ENCODE measurements at regions not wholly inside any gene's neighbourhood (a gene's known extent, or its start where the extent isn't known, plus 50 kb on each side); places are given as distances from the start of the nearest gene placed in this dataset.

DNA sequence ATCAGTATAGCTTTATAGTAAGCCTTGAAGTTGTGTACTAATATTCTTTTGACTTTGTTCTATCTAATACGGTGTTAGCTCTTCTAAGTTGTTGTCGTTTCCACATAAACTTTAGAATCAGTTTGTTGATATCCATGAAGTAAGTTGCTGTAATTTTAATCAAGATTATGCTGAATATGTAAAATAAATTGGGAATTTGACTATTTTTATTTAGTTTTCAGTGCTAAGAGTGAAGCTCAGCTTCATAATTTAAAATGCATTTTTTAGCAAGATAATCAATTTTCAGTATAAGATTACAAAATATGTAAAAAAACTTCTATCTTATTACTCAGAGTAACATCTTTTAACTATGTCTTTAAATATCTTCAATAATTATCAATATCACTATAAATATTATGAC, 1374.8 kb downstream of the PCDH7 start:
- Histone ChIP-seq H3K4me2 (ENCODE audit: insufficient read depth in 1 of 2, low read depth in 2 of 2, low read length in 2 of 2) (no peak overlapping the region), H3K79me1 (ENCODE audit: low read depth, low read length) (no peaks in the 10 kb centered on the region), H2BK15ac (ENCODE audit: low read length) (no peak overlapping the region), H3K18ac (ENCODE audit: extremely low read depth, low read length) (no peak overlapping the region), H3K36me3 (ENCODE audit: control insufficient read depth in 2 of 4, insufficient read depth in 4 of 4, low read length in 3 of 4) (no peaks in the 10 kb centered on the region), H4K91ac (replicated peaks; ENCODE audit: insufficient read length, low read length) (no peak overlapping the region), H2AK5ac (ENCODE audit: low read depth, low read length) (no peak overlapping the region), H3K9ac (replicated peaks in 1 of 4; ENCODE audit: extremely low read depth in 1 of 4, low read depth in 3 of 4, low read length in 3 of 4) (no peak overlapping the region), H3K4me1 (replicated peaks in 1 of 4; ENCODE audit: control insufficient read depth in 3 of 4, insufficient read depth in 4 of 4, low read length in 3 of 4) (no peaks in the 10 kb centered on the region), H3K4me3 (ENCODE audit: extremely low read depth in 1 of 4, insufficient read depth in 2 of 4, low read depth in 3 of 4, low read length in 4 of 4) (no peak overlapping the region), H3K56ac (replicated peaks; ENCODE audit: insufficient read length, low read depth, low read length) (no peak overlapping the region), H3K23me2 (ENCODE audit: low read depth, low read length) (no peaks in the 10 kb centered on the region), H2BK20ac (ENCODE audit: low read length) (no peak overlapping the region), H3K9me3 (ENCODE audit: insufficient read depth in 2 of 2, low read depth in 1 of 2, low read length in 1 of 2) (no peaks in the 10 kb centered on the region), H3K27ac (ENCODE audit: low read depth, low read length) (no peak overlapping the region), H4K8ac (ENCODE audit: extremely low read depth, insufficient read depth, low read length) (no peak overlapping the region), H2BK5ac (ENCODE audit: low read depth, low read length) (no peak overlapping the region), H3K23ac (ENCODE audit: insufficient read length) (no peak overlapping the region), H4K20me1 (replicated peaks in 1 of 2; ENCODE audit: control insufficient read depth in 1 of 2, insufficient read depth in 2 of 2, low read length in 2 of 2) (no peaks in the 10 kb centered on the region), H3K14ac (ENCODE audit: insufficient read length) (no peak overlapping the region), H2BK12ac (ENCODE audit: low read depth, low read length) (no peak overlapping the region), H3K4ac (replicated peaks; ENCODE audit: insufficient read length, low read depth, low read length) (no peak overlapping the region), H4K5ac (ENCODE audit: insufficient read length, low read depth, low read length) (no peak overlapping the region), H2BK120ac (replicated peaks; ENCODE audit: low read depth, low read length) (no peak overlapping the region), H3K27me3 (replicated peaks in 1 of 4; ENCODE audit: control insufficient read depth in 3 of 4, extremely low read depth in 1 of 4, insufficient read depth in 3 of 4, low read length in 3 of 4) (no peaks in the 10 kb centered on the region), H3K79me2 (ENCODE audit: control insufficient read depth in 1 of 2, insufficient read depth in 2 of 2, low read length in 2 of 2) (no peaks in the 10 kb centered on the region), H2AFZ (ENCODE audit: low read length) (no peak overlapping the region)
- no peak for TF ChIP-seq HDAC6 (IDR thresholded peaks at IDR 0.05; ENCODE audit: low read depth, low read length)
- no peak for TF ChIP-seq JUND (IDR thresholded peaks at IDR 0.05; ENCODE audit: low read length)
- TF ChIP-seq SP1 (IDR thresholded peaks at IDR 0.05; ENCODE audit: low read depth, low read length), result no peak
- no peak for TF ChIP-seq SIN3A (conservative IDR thresholded peaks at IDR 0.05 in 1 of 2, IDR thresholded peaks at IDR 0.05 in 1 of 2; ENCODE audit: low read depth in 1 of 2, low read length in 2 of 2)
- TF ChIP-seq, protein P1, sequence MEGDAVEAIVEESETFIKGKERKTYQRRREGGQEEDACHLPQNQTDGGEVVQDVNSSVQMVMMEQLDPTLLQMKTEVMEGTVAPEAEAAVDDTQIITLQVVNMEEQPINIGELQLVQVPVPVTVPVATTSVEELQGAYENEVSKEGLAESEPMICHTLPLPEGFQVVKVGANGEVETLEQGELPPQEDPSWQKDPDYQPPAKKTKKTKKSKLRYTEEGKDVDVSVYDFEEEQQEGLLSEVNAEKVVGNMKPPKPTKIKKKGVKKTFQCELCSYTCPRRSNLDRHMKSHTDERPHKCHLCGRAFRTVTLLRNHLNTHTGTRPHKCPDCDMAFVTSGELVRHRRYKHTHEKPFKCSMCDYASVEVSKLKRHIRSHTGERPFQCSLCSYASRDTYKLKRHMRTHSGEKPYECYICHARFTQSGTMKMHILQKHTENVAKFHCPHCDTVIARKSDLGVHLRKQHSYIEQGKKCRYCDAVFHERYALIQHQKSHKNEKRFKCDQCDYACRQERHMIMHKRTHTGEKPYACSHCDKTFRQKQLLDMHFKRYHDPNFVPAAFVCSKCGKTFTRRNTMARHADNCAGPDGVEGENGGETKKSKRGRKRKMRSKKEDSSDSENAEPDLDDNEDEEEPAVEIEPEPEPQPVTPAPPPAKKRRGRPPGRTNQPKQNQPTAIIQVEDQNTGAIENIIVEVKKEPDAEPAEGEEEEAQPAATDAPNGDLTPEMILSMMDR (IDR thresholded peaks at IDR 0.05; ENCODE audit: control extremely low read depth in 1 of 3, insufficient read depth in 1 of 3, low read depth in 1 of 3, low read length in 3 of 3), result no peak
- FAIRE-seq (no peak), DNase-seq (ENCODE audit: low read depth in 1 of 2, low spot score in 2 of 2) (no peak)
- WGBS, 2 experiments (ENCODE audit: extremely low coverage in 1 of 2, insufficient coverage in 1 of 2, insufficient read length in 1 of 2, insufficient replicate concordance in 2 of 2, low coverage in 1 of 2, low lambda C conversion rate in 2 of 2, missing lambda C conversion rate in 1 of 2), result 94% methylated on average over 2 of the region's 2 CpGs; no CpG with 5 or more reads in 1 of the 2 experiments
- ChIA-PET POLR2A (ENCODE audit: partially characterized antibody) (no interaction called here), CTCF (ENCODE audit: partially characterized antibody) (interaction anchor here (0.6 kb wide), 1 partner anchor 1916 kb away, joined by 4 read pairs; no protein-coding TSS in a partner anchor)
